Loucy (cell line): ENCODE measurements at regions not wholly inside any gene's neighbourhood (a gene's known extent, or its start where the extent isn't known, plus 50 kb on each side); places are given as distances from the start of the nearest gene placed in this dataset.

Experiments
- H2AFZ ChIP-seq: fragments of 200-600 bp; sonication (generic); 2 replicates; pipeline ENCODE4 v1.6.0; 2016; ENCODE audit warnings: antibody characterized with exemption, mild to moderate bottlenecking, low read length, moderate library complexity
- H3F3A ChIP-seq: fragments of 200-600 bp; 2 replicates; pipeline ENCODE4 v1.6.0; 2016; ENCODE audit warnings: antibody characterized with exemption, low read depth, mild to moderate bottlenecking
- H3K27me3 ChIP-seq: fragments of 200-600 bp; sonication (generic); 2 replicates; pipeline ENCODE4 v1.6.1; 2014; ENCODE audit warnings: low read length, mild to moderate bottlenecking; ENCODE audit not compliant: insufficient read depth, poor library complexity, severe bottlenecking
- H3K36me3 ChIP-seq: fragments of 200-600 bp; sonication (generic); 2 replicates; pipeline ENCODE4 v1.6.1; 2016; ENCODE audit warnings: low read length; ENCODE audit not compliant: insufficient read depth
- H3K4me1 ChIP-seq: fragments of 200-600 bp; sonication (generic); 2 replicates; pipeline ENCODE4 v1.5.1; 2014; ENCODE audit warnings: low read length, mild to moderate bottlenecking; ENCODE audit not compliant: insufficient read depth, poor library complexity, severe bottlenecking
- H3K4me2 ChIP-seq: fragments of 200-600 bp; sonication (generic); 2 replicates; pipeline ENCODE4 v1.6.0; 2014; ENCODE audit warnings: antibody characterized with exemption, low read length, low read depth, mild to moderate bottlenecking; ENCODE audit not compliant: poor library complexity, severe bottlenecking
- H3K4me3 ChIP-seq: fragments of 200-600 bp; sonication (generic); 2 replicates; pipeline ENCODE4 v1.5.1; 2014; ENCODE audit warnings: low read length, mild to moderate bottlenecking, mixed read lengths; ENCODE audit not compliant: poor library complexity, severe bottlenecking
- H3K79me2 ChIP-seq: fragments of 200-600 bp; sonication (generic); 2 replicates; pipeline ENCODE4 v1.6.1; 2014; ENCODE audit warnings: low read length; ENCODE audit not compliant: insufficient read depth
- H3K9ac ChIP-seq: fragments of 200-600 bp; sonication (generic); 2 replicates; pipeline ENCODE4 v1.6.0; 2014; ENCODE audit warnings: mild to moderate bottlenecking, low read depth, low read length, moderate library complexity; ENCODE audit not compliant: poor library complexity, severe bottlenecking
- H3K9me2 ChIP-seq: fragments of 200-600 bp; sonication (generic); replicated peaks from 2 replicates; pipeline ENCODE4 v1.6.1; 2016; ENCODE audit warnings: low read depth, low read length, mixed read lengths
- H3K9me3 ChIP-seq: fragments of 200-600 bp; sonication (generic); 2 replicates; pipeline ENCODE4 v1.6.1; 2014; ENCODE audit warnings: mild to moderate bottlenecking, antibody characterized with exemption, low read length, low read depth; ENCODE audit not compliant: insufficient read depth
- H4K20me1 ChIP-seq: fragments of 200-600 bp; sonication (generic); 2 replicates; pipeline ENCODE4 v1.6.0; 2014; ENCODE audit warnings: antibody characterized with exemption, low read length, mild to moderate bottlenecking; ENCODE audit not compliant: insufficient read depth, poor library complexity, severe bottlenecking
- EZH2phosphoT487 ChIP-seq: fragments of 200-600 bp; IDR thresholded peaks from 2 replicates; pipeline ENCODE4 v1.6.1; 2018; ENCODE audit warnings: antibody characterized with exemption, mild to moderate bottlenecking, moderate library complexity, borderline replicate concordance
- TF ChIP-seq, protein P1 (sequence below): fragments of 200-600 bp; sonication (generic); conservative IDR thresholded peaks from 2 replicates; pipeline ENCODE4 v1.5.1; 2014; ENCODE audit warnings: mild to moderate bottlenecking, antibody characterized with exemption, low read length

- Histone ChIP-seq H3K4me3 (no peak overlapping the region), H3K79me2 (no peaks in the 10 kb centered on the region), H3K9ac (no peak overlapping the region), H2AFZ (no peak overlapping the region), H3F3A (no peaks in the 10 kb centered on the region), H3K4me1 (peaks cover 7% of the 10 kb centered on the region), H3K9me2 (no peaks in the 10 kb centered on the region), H3K27me3 (no peaks in the 10 kb centered on the region), H4K20me1 (no peaks in the 10 kb centered on the region), H3K9me3 (no peaks in the 10 kb centered on the region), H3K4me2 (no peak overlapping the region), H3K36me3 (no peaks in the 10 kb centered on the region)
- no peak for TF ChIP-seq EZH2phosphoT487
- TF ChIP-seq, protein P1, sequence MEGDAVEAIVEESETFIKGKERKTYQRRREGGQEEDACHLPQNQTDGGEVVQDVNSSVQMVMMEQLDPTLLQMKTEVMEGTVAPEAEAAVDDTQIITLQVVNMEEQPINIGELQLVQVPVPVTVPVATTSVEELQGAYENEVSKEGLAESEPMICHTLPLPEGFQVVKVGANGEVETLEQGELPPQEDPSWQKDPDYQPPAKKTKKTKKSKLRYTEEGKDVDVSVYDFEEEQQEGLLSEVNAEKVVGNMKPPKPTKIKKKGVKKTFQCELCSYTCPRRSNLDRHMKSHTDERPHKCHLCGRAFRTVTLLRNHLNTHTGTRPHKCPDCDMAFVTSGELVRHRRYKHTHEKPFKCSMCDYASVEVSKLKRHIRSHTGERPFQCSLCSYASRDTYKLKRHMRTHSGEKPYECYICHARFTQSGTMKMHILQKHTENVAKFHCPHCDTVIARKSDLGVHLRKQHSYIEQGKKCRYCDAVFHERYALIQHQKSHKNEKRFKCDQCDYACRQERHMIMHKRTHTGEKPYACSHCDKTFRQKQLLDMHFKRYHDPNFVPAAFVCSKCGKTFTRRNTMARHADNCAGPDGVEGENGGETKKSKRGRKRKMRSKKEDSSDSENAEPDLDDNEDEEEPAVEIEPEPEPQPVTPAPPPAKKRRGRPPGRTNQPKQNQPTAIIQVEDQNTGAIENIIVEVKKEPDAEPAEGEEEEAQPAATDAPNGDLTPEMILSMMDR, result no peak
Measured at GRCh38 chr3:81929697-81930096, 168.3 kb upstream of the GBE1 start.

- Histone ChIP-seq H4K20me1 (no peaks in the 10 kb centered on the region), H3F3A (no peaks in the 10 kb centered on the region), H3K4me2 (no peak overlapping the region), H3K4me3 (no peak overlapping the region), H3K4me1 (peaks cover 7% of the 10 kb centered on the region), H2AFZ (no peak overlapping the region), H3K9me3 (no peaks in the 10 kb centered on the region), H3K9me2 (no peaks in the 10 kb centered on the region), H3K79me2 (no peaks in the 10 kb centered on the region), H3K36me3 (no peaks in the 10 kb centered on the region), H3K9ac (no peak overlapping the region), H3K27me3 (no peaks in the 10 kb centered on the region)
- TF ChIP-seq, protein P1, result no peak
- TF ChIP-seq EZH2phosphoT487, result no peak
Measured at GRCh38 chr3:81927811-81928210, 166.4 kb upstream of the GBE1 start.

DNA sequence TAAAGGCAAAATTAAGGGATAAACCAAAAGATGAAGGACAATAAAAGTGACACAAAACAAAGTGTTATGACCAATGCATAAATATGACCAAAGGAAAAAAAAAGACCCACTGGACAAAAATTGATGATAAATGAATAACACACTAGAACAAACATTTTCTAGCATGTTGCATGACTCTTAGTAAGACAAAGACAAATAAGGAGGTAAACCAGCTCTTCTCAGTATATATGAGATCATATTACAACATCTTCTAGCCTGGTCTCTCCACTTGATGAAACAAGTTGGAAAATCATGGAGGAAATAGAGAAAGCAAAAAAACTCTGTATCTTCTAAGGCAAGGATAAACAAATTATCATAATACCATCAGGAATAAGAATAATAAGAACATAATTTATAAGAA is 163.9 kb upstream of the GBE1 start:
- Histone ChIP-seq H4K20me1 (no peaks in the 10 kb centered on the region), H3K9ac (no peak overlapping the region), H2AFZ (no peak overlapping the region), H3F3A (no peaks in the 10 kb centered on the region), H3K36me3 (no peaks in the 10 kb centered on the region), H3K4me1 (no peaks in the 10 kb centered on the region), H3K4me2 (no peak overlapping the region), H3K27me3 (no peaks in the 10 kb centered on the region), H3K9me2 (no peaks in the 10 kb centered on the region), H3K79me2 (no peaks in the 10 kb centered on the region), H3K9me3 (no peaks in the 10 kb centered on the region), H3K4me3 (no peak overlapping the region)
- no peak for TF ChIP-seq EZH2phosphoT487

- Histone ChIP-seq H3K36me3 (no peaks in the 10 kb centered on the region), H3K9me2 (no peaks in the 10 kb centered on the region), H3F3A (no peaks in the 10 kb centered on the region), H3K4me1 (no peaks in the 10 kb centered on the region), H4K20me1 (no peaks in the 10 kb centered on the region), H3K27me3 (no peaks in the 10 kb centered on the region), H3K79me2 (no peaks in the 10 kb centered on the region), H3K9ac (no peak overlapping the region), H2AFZ (no peak overlapping the region), H3K9me3 (no peaks in the 10 kb centered on the region), H3K4me2 (no peak overlapping the region), H3K4me3 (no peak overlapping the region)
- TF ChIP-seq EZH2phosphoT487, result no peak
- TF ChIP-seq, protein P1, result no peak
Measured at GRCh38 chr3:81923038-81923437, 161.6 kb upstream of the GBE1 start.
